Left ventricle myocardium superior (tissue), 1 donor: ENCODE measurements at regions not wholly inside any gene's neighbourhood (a gene's known extent, or its start where the extent isn't known, plus 50 kb on each side); places are given as distances from the start of the nearest gene placed in this dataset.
"Not testable (repeated sequence)": the region's sequence is repeated elsewhere in the genome, so short reads cannot be mapped to it uniquely, and the experiment has no call there.

ENCODE experiments used
- ATAC-seq: fragments of 200-7000 bp; cut with Tn5 transposase; one replicate; pipeline ENCODE4 v1.9.1; 2020; ENCODE audit warnings: mild to moderate bottlenecking, moderate library complexity
- DNase-seq: peaks from one replicate; pipeline ENCODE4 v3.0.0-alpha.2; 2020
- intact Hi-C: fragments of 100-400 bp; cut with micrococcal nuclease; formaldehyde crosslinking; loops from one replicate; pipeline ENCODE4 v1.11.0; 2022
- donor health status: DM: no; HTN: yes; CAD: no; lungs with severe emphysema.

DNA sequence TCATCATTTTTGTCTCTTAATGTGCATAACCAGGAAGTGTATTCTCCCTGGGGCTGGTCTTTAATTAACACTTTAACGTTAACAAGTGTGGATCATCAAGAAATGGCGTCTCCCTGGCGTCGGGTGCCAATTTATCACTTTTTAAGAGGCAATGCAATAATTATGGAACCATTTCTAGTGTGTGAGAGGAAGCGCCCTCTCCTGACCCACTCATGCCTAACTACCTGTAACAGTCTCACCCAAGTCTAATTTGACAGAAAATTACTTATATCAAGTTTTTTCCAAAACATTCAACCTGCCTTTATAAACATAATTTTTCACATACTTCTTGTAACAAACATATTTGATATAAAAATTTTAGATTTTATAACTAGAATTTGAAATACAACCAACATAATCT is 905.3 kb upstream of the MDGA2 start:
- DNase-seq = no peak
- no peak for ATAC-seq
- intact Hi-C loops = no loop called here

- DNase-seq = no peak
- no peak for ATAC-seq
- intact Hi-C loops = no loop called here
Observed at GRCh38 chr14:48575772-48576171, 900.4 kb upstream of the MDGA2 start.

GRCh38 chr14:48568688-48569087 is 893.3 kb upstream of the MDGA2 start:
- intact Hi-C loops = no loop called here
- DNase-seq = no peak
- no peak for ATAC-seq

DNA sequence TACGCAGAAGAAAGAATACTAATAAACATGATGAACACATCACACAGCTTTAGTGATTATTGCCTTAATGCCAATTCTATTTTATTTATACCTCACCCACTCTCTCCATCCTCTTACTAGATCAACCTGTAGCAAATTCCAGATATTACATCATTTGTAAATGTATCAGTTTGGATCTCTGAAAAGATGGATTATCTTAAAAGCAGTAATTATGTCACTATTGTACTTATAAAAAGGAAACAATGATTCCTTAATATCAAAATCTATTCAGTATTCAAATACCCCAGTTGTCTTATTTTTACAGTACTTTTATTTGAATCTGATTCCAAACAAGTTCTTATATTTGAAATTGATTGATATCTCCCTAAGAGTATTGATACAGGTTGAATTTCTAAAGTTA is 892.8 kb upstream of the MDGA2 start:
- intact Hi-C loops = no loop called here
- ATAC-seq = no peak
- no peak for DNase-seq

- intact Hi-C loops = no loop called here
Observed at GRCh38 chr14:48563489-48563888, 888.1 kb upstream of the MDGA2 start.

GRCh38 chr14:48561438-48561837 is 886.0 kb upstream of the MDGA2 start:
- ATAC-seq, intact Hi-C loops, DNase-seq: not testable (repeated sequence)

More at GRCh38 chr14:48563489-48563888, 888.1 kb upstream of the MDGA2 start:
- ATAC-seq (no peak), DNase-seq (no peak)

- DNase-seq (no peak), ATAC-seq (no peak)
- intact Hi-C loops = no loop called here
Observed at GRCh38 chr14:48560421-48560820, 885.0 kb upstream of the MDGA2 start.

- DNase-seq (no peak), ATAC-seq (no peak)
- intact Hi-C loops = no loop called here
Observed at GRCh38 chr14:48553443-48553842, 878.0 kb upstream of the MDGA2 start.

DNA sequence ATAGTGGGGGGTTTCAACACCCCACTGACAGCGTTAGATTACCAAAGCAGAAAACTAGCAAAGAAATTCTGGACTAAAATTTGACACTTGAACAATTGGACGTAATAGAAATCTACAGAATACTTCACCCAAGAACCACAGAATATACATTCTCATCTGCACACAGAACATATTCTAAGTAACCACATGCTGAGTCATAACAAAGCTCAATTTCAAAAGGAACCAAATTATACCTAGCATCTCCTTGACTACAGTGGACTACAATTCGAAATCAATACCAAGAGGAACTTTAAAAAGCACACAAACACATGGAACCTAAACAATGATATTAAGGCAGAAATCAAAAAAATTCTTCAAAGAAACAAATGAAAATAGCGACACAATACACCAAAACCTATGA is 871.6 kb upstream of the MDGA2 start:
- intact Hi-C loops = no loop called here
- ATAC-seq (no peak), DNase-seq (no peak)

GRCh38 chr14:48537600-48537999 is 862.2 kb upstream of the MDGA2 start:
- DNase-seq (no peak), ATAC-seq (no peak)
- intact Hi-C loops = no loop called here

DNA sequence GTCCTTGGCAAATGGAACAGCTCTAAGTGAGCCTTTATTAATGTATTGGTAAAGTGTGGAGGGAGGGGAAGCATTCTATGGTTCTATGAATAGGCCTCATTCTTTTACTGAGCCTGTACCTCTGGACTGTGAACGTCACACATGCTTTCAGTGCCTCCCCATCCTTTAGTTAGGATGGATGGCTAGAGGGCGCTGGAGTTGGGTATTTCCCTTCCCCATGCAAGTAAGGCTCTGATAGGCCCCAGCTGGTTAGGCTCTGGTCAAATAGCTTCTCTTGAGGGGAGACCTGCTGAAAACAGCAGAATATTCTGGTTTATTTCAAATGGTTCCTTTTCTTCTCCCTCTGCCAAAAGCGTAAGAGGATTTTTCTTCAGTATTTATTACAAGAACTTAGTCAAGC is 860.9 kb upstream of the MDGA2 start:
- ATAC-seq = peak; percentile 38

DNA sequence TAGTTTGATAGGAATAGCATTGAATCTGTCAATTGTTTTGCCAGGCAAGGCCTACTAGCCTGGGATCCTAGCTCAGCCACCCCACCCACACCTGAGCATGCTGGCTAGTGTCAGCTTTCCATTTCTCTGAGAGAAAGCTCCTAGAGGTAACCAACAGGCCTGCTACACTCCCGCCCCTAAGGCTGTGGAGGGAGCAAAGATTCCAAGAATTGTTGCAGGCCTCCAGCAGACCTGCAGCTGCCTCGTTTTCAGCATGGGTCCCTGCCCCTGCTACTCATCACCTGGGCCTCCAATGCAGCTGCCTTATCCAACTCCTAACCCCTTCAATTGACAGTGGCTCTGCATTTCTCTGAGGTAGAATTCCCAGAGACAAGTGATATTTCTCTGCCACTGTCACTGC is 852.4 kb upstream of the MDGA2 start:
- intact Hi-C loops = no loop called here
- DNase-seq (no peak), ATAC-seq (no peak)

More for the DNA sequence above, 860.9 kb upstream of the MDGA2 start:
- intact Hi-C loops = no loop called here
- no peak for DNase-seq

GRCh38 chr14:48526307-48526706 is 850.9 kb upstream of the MDGA2 start:
- ATAC-seq (no peak), DNase-seq (no peak)
- intact Hi-C loops = no loop called here

GRCh38 chr14:48504921-48505320 is 829.5 kb upstream of the MDGA2 start:
- intact Hi-C loops = no loop called here
- ATAC-seq (no peak), DNase-seq (no peak)

GRCh38 chr14:48490756-48491155 is 815.4 kb upstream of the MDGA2 start:
- no peak for DNase-seq
- no peak for ATAC-seq
- intact Hi-C loops = no loop called here

- intact Hi-C loops = no loop called here
- ATAC-seq (no peak), DNase-seq (no peak)
Observed at GRCh38 chr14:48473944-48474343, 798.5 kb upstream of the MDGA2 start.

GRCh38 chr14:48456051-48456450 is 780.6 kb upstream of the MDGA2 start:
- DNase-seq (no peak), ATAC-seq (no peak)
- intact Hi-C loops = no loop called here

- no peak for DNase-seq
- no peak for ATAC-seq
- intact Hi-C loops = no loop called here
Observed at GRCh38 chr14:48454887-48455286, 779.5 kb upstream of the MDGA2 start.

GRCh38 chr14:48452437-48452995 is 777.1 kb upstream of the MDGA2 start:
- no peak for ATAC-seq
- intact Hi-C loops = no loop called here
- DNase-seq = no peak

DNA sequence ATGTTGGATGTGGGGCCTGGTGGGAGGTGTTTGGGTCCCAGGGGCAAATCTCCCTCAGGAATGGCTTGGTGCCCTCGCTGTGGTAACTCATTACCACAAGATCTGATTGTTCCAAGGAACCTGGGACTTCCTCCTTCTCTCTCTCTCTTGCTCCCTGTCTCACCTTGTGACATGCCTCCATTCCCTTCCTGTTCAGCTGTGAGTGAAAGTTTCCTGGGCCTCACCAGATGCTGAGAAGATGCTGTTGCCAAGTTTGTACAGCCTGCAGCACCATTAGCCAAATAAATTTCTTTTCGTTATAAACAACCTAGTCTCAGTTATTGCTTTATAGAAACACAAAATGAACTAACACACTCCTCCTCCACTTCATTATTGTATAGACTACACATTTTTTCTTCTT is 759.8 kb upstream of the MDGA2 start:
- ATAC-seq = no peak
- intact Hi-C loops = no loop called here
- DNase-seq = no peak

DNA sequence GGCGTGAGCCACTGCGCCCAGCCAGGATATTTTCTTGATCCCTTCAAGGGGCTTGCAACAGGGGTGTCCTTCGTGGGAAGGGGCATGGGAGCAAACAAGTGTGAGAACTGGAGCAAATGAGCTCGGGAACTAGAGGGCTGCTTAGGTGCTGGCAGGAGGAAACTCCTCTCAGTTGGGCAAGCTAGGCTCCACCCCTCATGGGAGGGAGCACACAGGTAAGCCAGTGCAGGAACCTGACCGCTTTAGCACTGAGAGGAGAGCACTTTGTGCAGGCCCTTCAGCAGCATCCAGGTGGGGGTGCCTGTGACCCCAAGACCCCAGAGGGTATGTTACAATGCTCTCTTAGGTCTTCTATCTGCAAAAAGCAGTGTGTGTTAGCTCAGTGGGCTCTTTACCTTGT is 755.4 kb upstream of the MDGA2 start:
- DNase-seq (no peak), ATAC-seq (no peak)
- intact Hi-C loops = no loop called here

DNA sequence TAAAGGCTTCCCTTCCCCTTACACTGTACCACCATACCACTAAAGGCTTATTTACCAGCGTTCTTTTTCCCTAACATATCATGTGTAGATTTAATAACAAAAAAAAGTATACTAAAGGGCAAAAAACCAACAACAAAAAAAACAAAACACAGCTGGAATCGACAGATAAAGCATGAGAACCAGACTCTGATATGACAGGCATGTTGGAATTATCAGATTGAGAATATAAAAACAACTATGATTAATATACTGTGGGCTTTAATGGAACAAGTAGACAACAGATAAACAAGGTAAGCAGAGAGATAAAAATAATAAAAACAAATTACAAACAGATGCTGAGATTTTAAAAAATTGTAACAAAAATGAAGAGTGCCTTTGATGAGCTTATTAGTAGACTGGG is 754.1 kb upstream of the MDGA2 start:
- no peak for ATAC-seq
- DNase-seq = no peak
- intact Hi-C loops = no loop called here
